CD14-positive monocyte (primary cell): ENCODE measurements at regions not wholly inside any gene's neighbourhood (a gene's known extent, or its start where the extent isn't known, plus 50 kb on each side); places are given as distances from the start of the nearest gene placed in this dataset.

Experiments
- DNase-seq, 3 donors: peaks; one replicate each; pipeline ENCODE4 v3.0.0-alpha.2; 2011 to 2022
- H2AFZ ChIP-seq: 2 replicates; pipeline ENCODE4 v1.6.0; 2012; ENCODE audit warnings: mild to moderate bottlenecking, low read depth, low read length, inconsistent platforms; ENCODE audit not compliant: insufficient read depth, poor library complexity, severe bottlenecking
- H3K27ac ChIP-seq, 2 donors: 1 replicate in 1 of 2; 2 replicates in 1 of 2; pipeline ENCODE4 v1.5.1; 2012 to 2013; ENCODE audit warnings: low read length in 2 of 2, control low read depth in 1 of 2, inconsistent platforms in 1 of 2, low read depth in 1 of 2, mild to moderate bottlenecking in 1 of 2
- H3K27me3 ChIP-seq, 2 donors: one replicate each; pipeline versions ENCODE4 v1.6.0 to v1.6.1; 2011 to 2013; ENCODE audit warnings: low read length in 2 of 2; ENCODE audit not compliant: control insufficient read depth in 2 of 2, insufficient read depth in 2 of 2
- H3K36me3 ChIP-seq, 2 donors: replicated peaks in 1 of 2; 1 replicate in 1 of 2; 2 replicates in 1 of 2; pipeline versions ENCODE4 v1.5.1 to v1.6.1; 2012 to 2013; ENCODE audit warnings: low read length in 2 of 2, control low read depth in 1 of 2, inconsistent platforms in 1 of 2, mild to moderate bottlenecking in 1 of 2; ENCODE audit not compliant: insufficient read depth in 2 of 2, control insufficient read depth in 1 of 2
- H3K4me1 ChIP-seq, 2 donors: 1 replicate in 1 of 2; 2 replicates in 1 of 2; pipeline versions ENCODE4 v1.5.1 to v1.6.1; 2012 to 2013; ENCODE audit warnings: low read length in 2 of 2, control low read depth in 1 of 2, inconsistent platforms in 1 of 2, mild to moderate bottlenecking in 1 of 2, moderate library complexity in 1 of 2; ENCODE audit not compliant: insufficient read depth in 2 of 2, control insufficient read depth in 1 of 2
- H3K4me2 ChIP-seq: replicated peaks from 2 replicates; pipeline ENCODE3; 2012; ENCODE audit warnings: low read length, moderate library complexity, mild to moderate bottlenecking; ENCODE audit not compliant: poor library complexity, severe bottlenecking; ENCODE audit errors: extremely low read depth
- H3K4me3 ChIP-seq, 3 experiments: fragments of 200-600 bp in 1 of 3; sonication (generic) in 1 of 3; replicated peaks in 1 of 3; 1 replicate in 2 of 3; 2 replicates in 1 of 3; pipeline ENCODE4 v1.5.1; 2011 to 2013; ENCODE audit warnings: low read length in 3 of 3, mild to moderate bottlenecking in 3 of 3, control low read depth in 2 of 3, low read depth in 2 of 3, inconsistent platforms in 1 of 3, moderate library complexity in 1 of 3
- H3K79me2 ChIP-seq: 2 replicates; pipeline ENCODE4 v1.6.0; 2012; ENCODE audit warnings: mild to moderate bottlenecking, control low read depth, inconsistent platforms, low read length, moderate library complexity; ENCODE audit not compliant: insufficient read depth
- H3K9ac ChIP-seq: 2 replicates; pipeline ENCODE4 v1.6.0; 2017; ENCODE audit warnings: low read length, mild to moderate bottlenecking; ENCODE audit not compliant: insufficient read depth, poor library complexity, severe bottlenecking
- H3K9me3 ChIP-seq, 2 donors: replicated peaks in 1 of 2; 1 replicate in 1 of 2; 2 replicates in 1 of 2; pipeline versions ENCODE4 v1.5.1 to v1.6.1; 2012 to 2013; ENCODE audit warnings: low read length in 2 of 2, control low read depth in 1 of 2; ENCODE audit not compliant: control insufficient read depth in 1 of 2, insufficient read depth in 1 of 2
- H4K20me1 ChIP-seq: 2 replicates; pipeline ENCODE4 v1.6.0; 2012; ENCODE audit warnings: mild to moderate bottlenecking, low read length, control low read depth, moderate library complexity; ENCODE audit not compliant: insufficient read depth
- H3K27ac Mint-ChIP-seq, 7 donors: one replicate each; pipeline ENCODE4 v1.8.0; 2020; ENCODE audit warnings: mild to moderate bottlenecking in 7 of 7, mixed read lengths in 7 of 7, moderate library complexity in 6 of 7, inconsistent platforms in 2 of 7
- H3K27me3 Mint-ChIP-seq, 3 donors: one replicate each; pipeline ENCODE4 v1.8.0; 2021 to 2022; ENCODE audit warnings: low read depth in 3 of 3, mild to moderate bottlenecking in 3 of 3, mixed read lengths in 3 of 3, moderate library complexity in 3 of 3, inconsistent platforms in 1 of 3
- H3K36me3 Mint-ChIP-seq, 2 donors: one replicate each; pipeline ENCODE4 v1.8.0; 2020; ENCODE audit warnings: mixed read lengths in 2 of 2, inconsistent platforms in 1 of 2, mild to moderate bottlenecking in 1 of 2
- H3K4me1 Mint-ChIP-seq: one replicate; pipeline ENCODE4 v1.8.0; 2020; ENCODE audit warnings: mild to moderate bottlenecking, mixed read lengths
- H3K4me3 Mint-ChIP-seq, 2 donors: one replicate each; pipeline ENCODE4 v1.8.0; 2020; ENCODE audit warnings: mild to moderate bottlenecking in 2 of 2, mixed read lengths in 2 of 2, moderate library complexity in 1 of 2
- H3K9me3 Mint-ChIP-seq, 7 donors: one replicate each; pipeline ENCODE4 v1.8.0; 2020 to 2022; ENCODE audit warnings: mixed read lengths in 7 of 7, mild to moderate bottlenecking in 6 of 7, moderate library complexity in 6 of 7, inconsistent platforms in 2 of 7
- WGBS: methylation state at CpG from one replicate; pipeline ENCODE4 v1.1.5; 2013; ENCODE audit warnings: missing lambda C conversion rate; ENCODE audit not compliant: insufficient coverage; 5-methylcytosine and 5-hydroxymethylcytosine counted together
- intact Hi-C, 2 donors: fragments of 100-400 bp; cut with micrococcal nuclease; formaldehyde crosslinking; loops; one replicate each; pipeline versions ENCODE4 v1.15.0 to v1.15.1; 2023
- TF ChIP-seq, protein P1 (sequence below): fragments of 200-600 bp; IDR thresholded peaks from one replicate; pipeline ENCODE4 v1.8.0; 2022; ENCODE audit warnings: antibody characterized with exemption, mild to moderate bottlenecking

DNA sequence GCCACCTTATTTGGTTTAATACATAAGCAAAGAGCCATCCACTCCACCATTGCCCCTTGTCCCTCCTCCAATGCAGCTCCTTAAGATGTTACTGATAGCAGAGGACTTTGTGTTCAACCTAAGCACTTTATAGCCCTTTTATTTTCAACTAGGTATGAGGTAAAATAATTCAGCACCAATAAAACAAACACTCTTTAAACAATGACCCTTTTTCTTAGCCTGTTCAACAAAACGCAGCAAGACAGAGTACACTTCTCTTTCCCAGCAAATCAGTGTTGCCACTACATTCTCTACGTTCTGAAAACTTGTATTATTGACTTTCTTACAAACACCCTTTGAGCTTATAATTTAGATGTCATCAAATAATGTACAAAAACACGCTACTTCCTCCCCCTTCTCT is 104.0 kb upstream of the IGLL5 start:
- Histone ChIP-seq H3K4me3 (no peak overlapping the region), H3K27ac (no peak overlapping the region), H3K9ac (no peak overlapping the region), H3K27me3 (no peaks in the 10 kb centered on the region), H3K4me1 (no peaks in the 10 kb centered on the region), H3K9me3 (no peaks in the 10 kb centered on the region), H2AFZ (no peak overlapping the region), H3K79me2 (no peaks in the 10 kb centered on the region), H4K20me1 (no peaks in the 10 kb centered on the region), H3K36me3 (no peaks in the 10 kb centered on the region), H3K4me2 (no peak overlapping the region)
- intact Hi-C loops = no loop called here
- Mint-ChIP-seq H3K4me1 (no peaks in the 10 kb centered on the region), H3K9me3 (no peaks in the 10 kb centered on the region), H3K4me3 (no peak overlapping the region), H3K36me3 (no peaks in the 10 kb centered on the region), H3K27ac (no peak overlapping the region), H3K27me3 (peaks cover 7 to 8% (median 8%) of the 10 kb centered on the region in 3 donors)
- DNase-seq = no peak
- 79% methylated on average over 2 of the region's 3 CpGs for WGBS
- TF ChIP-seq, protein P1, sequence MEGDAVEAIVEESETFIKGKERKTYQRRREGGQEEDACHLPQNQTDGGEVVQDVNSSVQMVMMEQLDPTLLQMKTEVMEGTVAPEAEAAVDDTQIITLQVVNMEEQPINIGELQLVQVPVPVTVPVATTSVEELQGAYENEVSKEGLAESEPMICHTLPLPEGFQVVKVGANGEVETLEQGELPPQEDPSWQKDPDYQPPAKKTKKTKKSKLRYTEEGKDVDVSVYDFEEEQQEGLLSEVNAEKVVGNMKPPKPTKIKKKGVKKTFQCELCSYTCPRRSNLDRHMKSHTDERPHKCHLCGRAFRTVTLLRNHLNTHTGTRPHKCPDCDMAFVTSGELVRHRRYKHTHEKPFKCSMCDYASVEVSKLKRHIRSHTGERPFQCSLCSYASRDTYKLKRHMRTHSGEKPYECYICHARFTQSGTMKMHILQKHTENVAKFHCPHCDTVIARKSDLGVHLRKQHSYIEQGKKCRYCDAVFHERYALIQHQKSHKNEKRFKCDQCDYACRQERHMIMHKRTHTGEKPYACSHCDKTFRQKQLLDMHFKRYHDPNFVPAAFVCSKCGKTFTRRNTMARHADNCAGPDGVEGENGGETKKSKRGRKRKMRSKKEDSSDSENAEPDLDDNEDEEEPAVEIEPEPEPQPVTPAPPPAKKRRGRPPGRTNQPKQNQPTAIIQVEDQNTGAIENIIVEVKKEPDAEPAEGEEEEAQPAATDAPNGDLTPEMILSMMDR = no peak

DNA sequence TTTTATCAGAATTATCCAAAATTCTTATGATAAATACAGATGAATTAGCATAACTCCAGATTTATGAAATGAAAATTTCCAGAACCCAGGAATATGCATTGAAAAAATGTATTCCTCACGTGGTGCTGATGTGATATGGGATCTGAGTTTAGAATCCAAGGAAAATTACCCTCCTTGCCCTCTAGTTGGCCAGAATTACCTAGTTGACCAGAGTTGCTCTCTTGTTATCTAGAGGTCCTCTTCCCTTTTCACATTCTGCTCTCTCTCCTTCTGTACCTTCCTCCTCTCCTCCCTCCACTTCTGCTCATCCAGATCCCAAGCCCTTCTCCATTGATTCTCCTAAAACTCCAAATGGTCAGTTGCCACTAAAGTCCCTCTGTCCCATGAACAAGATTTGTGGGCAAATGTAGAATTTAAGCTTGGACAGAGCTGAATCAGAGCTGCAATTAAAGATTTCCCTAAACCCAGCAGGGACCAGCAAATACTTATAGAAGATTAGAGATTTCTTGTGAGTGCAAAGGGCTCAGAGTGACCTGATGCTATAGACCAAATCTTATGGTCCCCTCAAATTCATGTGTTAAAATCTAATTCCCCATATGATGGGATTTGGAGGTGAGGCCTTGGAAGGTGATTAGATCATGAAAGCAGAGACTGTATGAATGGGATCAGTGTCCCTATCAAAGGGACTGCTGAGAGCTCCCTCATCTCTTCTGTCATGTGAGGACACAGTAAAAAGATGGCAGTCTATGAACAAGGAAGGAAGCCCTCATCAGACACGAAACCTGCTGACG is 103.2 kb upstream of the IGLL5 start:
- no peaks in the 10 kb centered on the region for H3K9me3 ChIP-seq
- H3K79me2 ChIP-seq = no peaks in the 10 kb centered on the region
- H4K20me1 ChIP-seq = no peaks in the 10 kb centered on the region
- no peak overlapping the region for H2AFZ ChIP-seq
- no peak overlapping the region for H3K9ac ChIP-seq
- WGBS = 92% methylated on average over 2 of the region's 3 CpGs
- H3K4me3 ChIP-seq = no peak overlapping the region
- no peaks in the 10 kb centered on the region for H3K36me3 Mint-ChIP-seq
- H3K27me3 ChIP-seq = no peaks in the 10 kb centered on the region
- H3K36me3 ChIP-seq = no peaks in the 10 kb centered on the region
- H3K27ac Mint-ChIP-seq = no peak overlapping the region
- no peaks in the 10 kb centered on the region for H3K4me1 ChIP-seq
- H3K9me3 Mint-ChIP-seq = peaks cover 0 to 2% (median 0%) of the 10 kb centered on the region in 7 donors
- intact Hi-C loops = no loop called here
- TF ChIP-seq, protein P1 = no peak
- peaks cover 7 to 8% (median 8%) of the 10 kb centered on the region in 3 donors for H3K27me3 Mint-ChIP-seq
- H3K4me1 Mint-ChIP-seq = no peaks in the 10 kb centered on the region
- no peak for DNase-seq
- H3K4me3 Mint-ChIP-seq = no peak overlapping the region
- H3K4me2 ChIP-seq = no peak overlapping the region
- H3K27ac ChIP-seq = no peak overlapping the region
